ENCODE measurements at regions not wholly inside any gene's neighbourhood (a gene's known extent, or its start where the extent isn't known, plus 50 kb on each side); places are given as distances from the start of the nearest gene placed in this dataset.

- no peak overlapping the region for H3K27ac ChIP-seq (ENCODE audit: low read length in 2 of 2)
- H2AFZ ChIP-seq (ENCODE audit: insufficient read depth, low read depth, low read length, poor library complexity, severe bottlenecking): no peak overlapping the region
- Mint-ChIP-seq H3K27ac (no peak overlapping the region), H3K9me3 (ENCODE audit: insufficient read depth) (peaks cover 10% of the 10 kb centered on the region), H3K27me3 (peaks cover 18% of the 10 kb centered on the region), H3K4me3 (no peak overlapping the region), H3K4me1 (no peaks in the 10 kb centered on the region)
- H3K4me3 ChIP-seq (ENCODE audit: control extremely low read depth in 1 of 5, extremely low read depth in 1 of 5, insufficient read depth in 1 of 5, low read depth in 2 of 5, low read length in 4 of 5): no peak overlapping the region
- POLR2A ChIA-PET: no interaction called here
- H3K36me3 ChIP-seq (replicated peaks in 1 of 2; ENCODE audit: control extremely low read depth in 1 of 2, control insufficient read depth in 1 of 2, extremely low read depth in 1 of 2, insufficient read depth in 2 of 2, low read length in 1 of 2): no peaks in the 10 kb centered on the region
- CTCF ChIA-PET: no interaction called here
- DNase-seq (no peak), ATAC-seq (ENCODE audit: low read depth) (no peak)
- WGBS (ENCODE audit: insufficient coverage): 69% methylated on average over 9 of the region's 11 CpGs
- no peak for TF ChIP-seq EZH2 (IDR thresholded peaks at IDR 0.05; ENCODE audit: borderline replicate concordance, insufficient read depth, low read depth, low read length, poor library complexity, severe bottlenecking)
- no peak for TF ChIP-seq CTCF (IDR thresholded peaks at IDR 0.05)
- no peaks in the 10 kb centered on the region for H3K79me2 ChIP-seq (ENCODE audit: control insufficient read depth, insufficient read depth, low read length)
- intact Hi-C loops (cut with micrococcal nuclease): no loop called here
- no peak overlapping the region for H3K9ac ChIP-seq (ENCODE audit: low read length)
- H4K20me1 ChIP-seq (ENCODE audit: control insufficient read depth, insufficient read depth, low read length, poor library complexity, severe bottlenecking): no peaks in the 10 kb centered on the region
- no peaks in the 10 kb centered on the region for H3K4me1 ChIP-seq (ENCODE audit: control insufficient read depth in 2 of 2, insufficient read depth in 2 of 2, low read length in 2 of 2)
- no peak overlapping the region for H3K4me2 ChIP-seq (replicated peaks; ENCODE audit: low read depth, low read length, poor library complexity, severe bottlenecking)
- peaks cover 0 to 10% (median 3%) of the 10 kb centered on the region in 3 donors for H3K9me3 ChIP-seq (ENCODE audit: control extremely low read depth in 1 of 3, control insufficient read depth in 2 of 3, insufficient read depth in 1 of 3, low read length in 2 of 3)
- peaks cover 0 to 8% (median 0%) of the 10 kb centered on the region in 4 experiments for H3K27me3 ChIP-seq (replicated peaks in 1 of 4; ENCODE audit: control extremely low read depth in 1 of 4, control insufficient read depth in 3 of 4, insufficient read depth in 4 of 4, low read length in 3 of 4)
Observed at GRCh38 chr2:120660771-120661459, 74.8 kb upstream of the GLI2 start.

GRCh38 chr2:120661551-120661950 is 74.1 kb upstream of the GLI2 start:
- no peak overlapping the region for H3K4me2 ChIP-seq (replicated peaks; ENCODE audit: low read depth, low read length, poor library complexity, severe bottlenecking)
- peaks cover 11% of the 10 kb centered on the region for H3K9me3 Mint-ChIP-seq (ENCODE audit: insufficient read depth)
- H3K27ac Mint-ChIP-seq: no peak overlapping the region
- no peak overlapping the region for H3K9ac ChIP-seq (ENCODE audit: low read length)
- no peak for ATAC-seq (ENCODE audit: low read depth)
- WGBS (ENCODE audit: insufficient coverage): 38% methylated on average over 10 of the region's 16 CpGs
- peaks cover 18% of the 10 kb centered on the region for H3K27me3 Mint-ChIP-seq
- H3K27me3 ChIP-seq (replicated peaks in 1 of 4; ENCODE audit: control extremely low read depth in 1 of 4, control insufficient read depth in 3 of 4, insufficient read depth in 4 of 4, low read length in 3 of 4): peaks cover 0 to 8% (median 0%) of the 10 kb centered on the region in 4 experiments
- no peak overlapping the region for H3K4me3 Mint-ChIP-seq
- H3K36me3 ChIP-seq (replicated peaks in 1 of 2; ENCODE audit: control extremely low read depth in 1 of 2, control insufficient read depth in 1 of 2, extremely low read depth in 1 of 2, insufficient read depth in 2 of 2, low read length in 1 of 2): no peaks in the 10 kb centered on the region
- no peaks in the 10 kb centered on the region for H3K79me2 ChIP-seq (ENCODE audit: control insufficient read depth, insufficient read depth, low read length)
- H3K4me1 ChIP-seq (ENCODE audit: control insufficient read depth in 2 of 2, insufficient read depth in 2 of 2, low read length in 2 of 2): no peaks in the 10 kb centered on the region
- TF ChIP-seq EZH2 (IDR thresholded peaks at IDR 0.05; ENCODE audit: borderline replicate concordance, insufficient read depth, low read depth, low read length, poor library complexity, severe bottlenecking): no peak
- no peak for TF ChIP-seq CTCF (IDR thresholded peaks at IDR 0.05)
- H3K4me3 ChIP-seq (ENCODE audit: control extremely low read depth in 1 of 5, extremely low read depth in 1 of 5, insufficient read depth in 1 of 5, low read depth in 2 of 5, low read length in 4 of 5): no peak overlapping the region
- H4K20me1 ChIP-seq (ENCODE audit: control insufficient read depth, insufficient read depth, low read length, poor library complexity, severe bottlenecking): no peaks in the 10 kb centered on the region
- ChIA-PET POLR2A (no interaction called here), CTCF (no interaction called here)
- H2AFZ ChIP-seq (ENCODE audit: insufficient read depth, low read depth, low read length, poor library complexity, severe bottlenecking): no peak overlapping the region
- peaks cover 0 to 10% (median 3%) of the 10 kb centered on the region in 3 donors for H3K9me3 ChIP-seq (ENCODE audit: control extremely low read depth in 1 of 3, control insufficient read depth in 2 of 3, insufficient read depth in 1 of 3, low read length in 2 of 3)
- no peaks in the 10 kb centered on the region for H3K4me1 Mint-ChIP-seq
- DNase-seq: no peak
- no peak overlapping the region for H3K27ac ChIP-seq (ENCODE audit: low read length in 2 of 2)
- intact Hi-C loops (cut with micrococcal nuclease): no loop called here

All from B cell (primary cell).